ENCODE measurements at regions not wholly inside any gene's neighbourhood (a gene's known extent, or its start where the extent isn't known, plus 50 kb on each side); places are given as distances from the start of the nearest gene placed in this dataset.

DNA sequence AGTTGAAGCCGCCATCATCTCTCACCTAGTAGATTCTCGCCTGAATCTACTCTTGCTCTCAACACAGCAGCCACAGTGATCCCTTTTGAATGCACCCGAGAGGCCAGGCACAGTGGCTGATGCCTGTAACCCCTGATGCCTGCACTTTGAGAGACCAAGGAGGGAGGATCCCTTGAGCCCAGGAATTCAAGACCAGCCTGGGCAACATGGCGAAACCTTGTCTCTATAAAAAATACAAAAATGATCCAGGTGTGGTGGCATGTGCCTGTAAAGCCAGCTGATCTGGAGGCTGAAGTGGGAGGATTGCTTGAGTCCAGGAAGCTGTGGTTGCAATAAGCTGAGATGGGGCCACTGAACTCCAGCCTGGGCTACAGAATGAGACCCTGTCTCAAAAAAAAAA lies 60.3 kb upstream of the EML4 start:
- no peaks in the 10 kb centered on the region for H3K36me3 Mint-ChIP-seq (ENCODE audit: low read depth)
- no peak overlapping the region for H3K27ac Mint-ChIP-seq
- H3K4me3 Mint-ChIP-seq: no peak overlapping the region
- no peak for ATAC-seq (replicated peaks)
- peaks cover 13% of the 10 kb centered on the region for H3K4me1 Mint-ChIP-seq
- no peaks in the 10 kb centered on the region for H3K27me3 Mint-ChIP-seq
- no peaks in the 10 kb centered on the region for H3K9me3 Mint-ChIP-seq

DNA sequence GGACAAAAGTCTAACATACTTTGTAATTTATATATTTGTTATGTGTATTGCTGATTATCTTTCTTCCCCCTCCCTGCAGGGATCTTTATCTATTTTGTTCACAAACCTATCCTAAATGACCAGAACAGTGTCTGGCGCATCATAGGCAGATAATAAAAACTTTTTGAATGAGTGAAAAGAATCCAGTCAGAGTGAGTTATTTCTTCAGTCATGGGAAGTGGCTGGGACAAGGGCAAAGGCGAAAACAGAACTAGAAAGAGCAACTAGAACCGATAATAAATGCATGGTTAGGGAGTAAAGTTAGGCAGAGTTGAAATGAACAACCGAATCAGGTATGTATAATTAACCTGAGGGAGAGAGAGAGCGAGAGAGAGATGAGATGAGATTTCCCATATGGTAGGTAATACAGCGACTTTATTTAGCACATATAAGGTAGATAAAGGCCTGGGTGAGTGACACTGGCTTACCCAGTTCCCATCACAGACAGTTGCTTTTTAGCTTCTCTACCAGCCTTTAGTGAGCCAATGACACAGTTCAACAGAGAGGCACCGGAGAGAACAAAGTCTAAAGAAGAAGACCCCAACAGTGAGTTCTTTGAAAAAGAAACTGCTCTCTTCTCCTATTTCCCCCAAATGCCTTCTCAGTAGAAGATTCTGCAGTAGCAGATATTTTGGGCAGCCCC lies 59.1 kb upstream of the EML4 start:
- Mint-ChIP-seq H3K4me1 (peaks cover 17% of the 10 kb centered on the region), H3K27ac (no peak overlapping the region), H3K36me3 (ENCODE audit: low read depth) (no peaks in the 10 kb centered on the region), H3K27me3 (no peaks in the 10 kb centered on the region), H3K9me3 (no peaks in the 10 kb centered on the region), H3K4me3 (no peak overlapping the region)
- no peak for ATAC-seq (replicated peaks)

DNA sequence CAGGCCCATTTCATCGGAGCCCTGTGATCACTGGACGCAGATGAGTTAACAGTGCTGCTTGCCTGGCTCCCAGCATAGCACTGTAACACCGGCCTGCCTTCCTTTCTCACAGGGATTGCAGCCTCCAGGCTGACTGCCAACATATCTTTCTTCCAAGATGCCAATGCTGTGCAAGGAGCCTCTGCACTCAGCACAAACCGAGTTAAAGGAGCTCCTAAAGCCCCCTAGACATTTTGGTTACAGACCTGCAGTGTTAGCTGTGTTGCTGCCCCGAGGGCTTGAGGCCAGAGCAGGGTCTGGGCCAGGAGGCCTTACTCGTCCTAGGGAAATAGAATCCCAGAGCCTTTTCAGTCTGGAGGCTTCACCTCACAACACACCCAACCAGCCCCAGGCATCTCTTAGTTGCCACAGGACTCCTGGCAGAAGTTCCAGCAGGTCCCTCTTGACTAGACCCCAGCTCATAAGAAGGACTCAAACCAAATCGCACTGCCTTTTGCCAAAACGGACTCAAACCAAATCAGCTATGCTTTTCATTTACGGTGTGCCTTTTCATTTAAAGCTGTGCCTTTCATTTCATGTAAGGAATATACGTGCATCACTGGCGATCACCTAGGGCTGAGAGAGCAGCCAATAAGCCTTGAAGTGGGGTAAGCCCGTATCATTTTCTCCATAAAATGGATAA lies 58.4 kb upstream of the EML4 start:
- no peak overlapping the region for H3K27ac Mint-ChIP-seq
- H3K36me3 Mint-ChIP-seq (ENCODE audit: low read depth): no peaks in the 10 kb centered on the region
- no peaks in the 10 kb centered on the region for H3K9me3 Mint-ChIP-seq
- ATAC-seq (replicated peaks): no peak
- H3K27me3 Mint-ChIP-seq: no peaks in the 10 kb centered on the region
- no peak overlapping the region for H3K4me3 Mint-ChIP-seq
- H3K4me1 Mint-ChIP-seq: peaks cover 21% of the 10 kb centered on the region

DNA sequence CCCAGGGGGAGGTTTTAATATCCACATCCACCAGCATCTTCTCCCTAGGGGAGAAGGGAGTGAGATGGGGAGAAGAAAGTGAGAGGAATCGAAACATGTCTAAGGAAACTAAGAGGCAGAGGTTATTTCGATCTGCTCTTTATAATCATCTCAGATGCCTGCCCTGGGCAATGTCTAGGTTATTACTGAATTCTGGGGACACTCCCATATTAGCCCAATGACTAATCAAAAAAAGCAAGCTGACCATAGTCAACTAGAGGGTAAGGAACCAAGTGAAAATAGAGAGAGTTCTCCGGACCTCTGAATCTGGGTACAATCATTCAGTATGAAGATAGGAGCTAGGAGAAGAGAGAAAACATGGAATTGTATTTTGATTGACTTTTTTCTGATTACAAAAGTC lies 56.7 kb upstream of the EML4 start:
- no peaks in the 10 kb centered on the region for H3K36me3 Mint-ChIP-seq (ENCODE audit: low read depth)
- H3K27ac Mint-ChIP-seq: peak overlapping the region; percentile 52
- ATAC-seq (replicated peaks): no peak
- H3K9me3 Mint-ChIP-seq: no peaks in the 10 kb centered on the region
- no peaks in the 10 kb centered on the region for H3K27me3 Mint-ChIP-seq
- no peak overlapping the region for H3K4me3 Mint-ChIP-seq
- H3K4me1 Mint-ChIP-seq: peaks cover 30% of the 10 kb centered on the region

DNA sequence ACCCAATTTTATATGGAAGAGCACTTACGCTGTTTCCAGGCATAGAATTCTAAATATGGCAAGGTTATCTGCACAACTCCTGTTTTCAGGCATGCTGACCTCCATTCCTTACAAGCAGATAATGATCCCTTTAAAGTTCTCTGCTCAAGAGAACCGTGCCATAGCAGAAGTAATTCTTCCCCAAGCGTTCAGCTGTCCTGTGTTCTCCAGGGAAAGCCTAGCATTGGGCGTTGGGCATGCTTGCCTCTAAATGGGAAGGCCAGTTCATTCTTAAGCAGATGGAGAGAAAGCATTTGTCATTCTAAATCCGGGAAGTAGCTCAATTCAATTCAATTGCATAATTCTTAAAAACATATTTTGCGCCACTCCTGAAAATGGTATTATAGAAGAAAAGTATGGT lies 55.7 kb upstream of the EML4 start:
- H3K9me3 Mint-ChIP-seq: no peaks in the 10 kb centered on the region
- no peaks in the 10 kb centered on the region for H3K36me3 Mint-ChIP-seq (ENCODE audit: low read depth)
- no peaks in the 10 kb centered on the region for H3K27me3 Mint-ChIP-seq

DNA sequence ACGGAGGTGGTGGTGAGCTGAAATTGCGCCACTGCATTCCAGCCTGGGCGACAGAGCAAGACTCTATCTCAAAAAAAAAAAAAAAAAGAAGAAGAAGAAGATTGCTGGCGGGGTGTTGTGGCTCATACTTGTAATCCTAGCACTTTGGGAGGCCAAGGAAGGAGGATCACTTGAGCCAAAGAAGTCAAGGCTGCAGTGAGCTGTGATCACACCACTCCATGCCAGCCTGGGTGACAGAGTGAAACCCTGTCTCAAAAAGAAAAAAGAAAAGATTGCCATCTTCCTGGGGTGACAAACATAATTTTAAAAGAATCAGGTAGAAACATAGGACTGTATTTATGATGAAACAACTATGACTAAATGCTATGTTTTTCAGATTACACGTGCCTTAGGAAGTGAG lies 55.1 kb upstream of the EML4 start:
- no peak for ATAC-seq (replicated peaks)
- no peaks in the 10 kb centered on the region for H3K27me3 Mint-ChIP-seq
- no peak overlapping the region for H3K4me3 Mint-ChIP-seq
- no peaks in the 10 kb centered on the region for H3K36me3 Mint-ChIP-seq (ENCODE audit: low read depth)
- no peaks in the 10 kb centered on the region for H3K9me3 Mint-ChIP-seq
- H3K4me1 Mint-ChIP-seq: peaks cover 39% of the 10 kb centered on the region
- H3K27ac Mint-ChIP-seq: no peak overlapping the region

More for the DNA sequence above, 55.7 kb upstream of the EML4 start:
- no peak overlapping the region for H3K4me3 Mint-ChIP-seq
- no peak overlapping the region for H3K27ac Mint-ChIP-seq
- ATAC-seq (replicated peaks): no peak
- peaks cover 37% of the 10 kb centered on the region for H3K4me1 Mint-ChIP-seq

DNA sequence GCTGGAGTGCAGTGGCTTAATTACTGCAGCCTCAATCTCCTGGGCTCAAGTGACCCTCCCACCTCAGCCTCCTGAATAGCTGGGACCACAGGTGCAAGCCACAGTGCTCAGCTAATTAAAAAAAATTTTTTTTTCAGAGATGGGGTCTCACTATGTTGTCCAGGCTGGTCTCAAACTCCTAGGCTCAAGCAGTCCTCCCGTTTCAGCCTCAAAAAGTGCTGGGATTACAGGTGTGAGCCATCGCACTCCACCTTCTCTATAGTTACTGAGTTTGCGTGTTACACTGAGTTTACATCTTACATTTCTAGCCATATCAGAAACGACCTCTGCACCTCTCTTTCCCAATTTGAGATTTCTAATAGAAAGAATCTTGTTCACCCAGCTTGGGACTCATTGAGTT lies 53.6 kb upstream of the EML4 start:
- no peaks in the 10 kb centered on the region for H3K36me3 Mint-ChIP-seq (ENCODE audit: low read depth)
- H3K27ac Mint-ChIP-seq: no peak overlapping the region
- no peak for ATAC-seq (replicated peaks)
- H3K9me3 Mint-ChIP-seq: no peaks in the 10 kb centered on the region
- no peaks in the 10 kb centered on the region for H3K27me3 Mint-ChIP-seq
- H3K4me1 Mint-ChIP-seq: peaks cover 39% of the 10 kb centered on the region
- no peak overlapping the region for H3K4me3 Mint-ChIP-seq

DNA sequence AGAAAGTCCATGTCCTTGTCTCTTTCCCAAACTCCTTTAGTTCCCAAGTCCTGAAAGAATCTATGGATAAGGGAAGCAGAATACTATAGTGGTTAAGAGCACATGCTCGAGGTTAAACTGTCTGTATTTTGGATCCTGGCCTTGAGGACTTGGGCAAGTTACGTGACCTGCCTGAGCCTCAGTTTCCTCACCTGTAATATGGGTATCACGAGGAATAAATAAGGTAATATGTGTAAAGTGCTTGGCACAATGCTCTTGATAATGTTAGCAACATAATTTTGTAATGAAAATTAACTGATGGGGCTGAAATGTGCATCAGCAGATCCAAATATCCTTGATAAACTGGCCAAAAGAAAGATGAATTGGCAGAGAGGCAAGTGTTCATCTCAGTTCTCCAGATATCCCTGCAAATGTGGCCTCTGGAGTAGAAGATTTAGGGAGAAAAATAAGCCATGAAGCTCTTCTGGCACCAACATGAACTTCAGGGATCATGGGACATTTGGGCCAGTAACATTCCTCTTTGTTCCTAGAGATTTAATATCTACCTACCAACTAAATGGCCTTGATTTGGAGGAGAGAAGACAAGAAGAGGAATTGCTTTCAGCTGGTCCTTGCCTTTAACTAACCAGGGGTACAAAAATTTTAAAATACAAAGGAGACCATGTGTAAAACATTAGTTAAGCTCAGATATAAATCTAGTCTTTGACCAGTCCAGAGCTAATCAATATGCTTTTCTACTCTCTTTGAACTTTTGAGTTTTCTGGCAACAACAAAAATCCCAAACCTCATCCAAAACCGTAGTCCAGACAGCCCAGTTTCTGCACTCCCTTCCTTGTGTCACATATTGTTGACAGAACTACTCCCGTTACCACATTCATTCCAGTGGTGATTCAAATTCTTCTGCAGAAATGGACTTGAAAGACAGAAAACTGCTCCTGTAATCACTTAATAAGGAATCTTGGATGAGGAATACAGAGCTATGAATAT lies 52.7 kb upstream of the EML4 start:
- H3K4me1 Mint-ChIP-seq: peaks cover 39% of the 10 kb centered on the region
- no peaks in the 10 kb centered on the region for H3K9me3 Mint-ChIP-seq
- H3K27me3 Mint-ChIP-seq: no peaks in the 10 kb centered on the region
- H3K36me3 Mint-ChIP-seq (ENCODE audit: low read depth): no peaks in the 10 kb centered on the region
- no peak overlapping the region for H3K27ac Mint-ChIP-seq
- ATAC-seq (replicated peaks): no peak
- no peak overlapping the region for H3K4me3 Mint-ChIP-seq

DNA sequence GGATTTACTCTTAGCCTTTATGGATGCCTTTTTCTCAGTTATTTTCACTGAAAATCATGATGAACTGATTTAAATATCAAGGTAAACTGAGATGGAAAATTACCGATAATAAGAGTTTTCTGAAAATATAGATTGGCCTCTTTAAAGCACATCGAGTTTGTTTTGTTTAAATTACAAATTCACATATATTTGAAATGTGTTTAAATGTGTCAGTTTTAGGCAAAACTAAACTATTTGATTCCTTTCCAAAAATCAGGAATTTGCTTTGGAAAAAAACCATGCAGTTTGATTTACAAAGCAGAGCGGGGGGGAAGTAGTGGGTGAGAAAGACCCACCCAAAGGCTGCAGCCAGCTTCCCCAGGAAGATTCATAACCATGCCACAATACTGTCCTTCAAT lies 52.0 kb upstream of the EML4 start:
- Mint-ChIP-seq H3K4me1 (peaks cover 37% of the 10 kb centered on the region), H3K36me3 (ENCODE audit: low read depth) (no peaks in the 10 kb centered on the region), H3K4me3 (no peak overlapping the region), H3K27ac (no peak overlapping the region), H3K9me3 (no peaks in the 10 kb centered on the region), H3K27me3 (no peaks in the 10 kb centered on the region)
- ATAC-seq (replicated peaks): no peak

DNA sequence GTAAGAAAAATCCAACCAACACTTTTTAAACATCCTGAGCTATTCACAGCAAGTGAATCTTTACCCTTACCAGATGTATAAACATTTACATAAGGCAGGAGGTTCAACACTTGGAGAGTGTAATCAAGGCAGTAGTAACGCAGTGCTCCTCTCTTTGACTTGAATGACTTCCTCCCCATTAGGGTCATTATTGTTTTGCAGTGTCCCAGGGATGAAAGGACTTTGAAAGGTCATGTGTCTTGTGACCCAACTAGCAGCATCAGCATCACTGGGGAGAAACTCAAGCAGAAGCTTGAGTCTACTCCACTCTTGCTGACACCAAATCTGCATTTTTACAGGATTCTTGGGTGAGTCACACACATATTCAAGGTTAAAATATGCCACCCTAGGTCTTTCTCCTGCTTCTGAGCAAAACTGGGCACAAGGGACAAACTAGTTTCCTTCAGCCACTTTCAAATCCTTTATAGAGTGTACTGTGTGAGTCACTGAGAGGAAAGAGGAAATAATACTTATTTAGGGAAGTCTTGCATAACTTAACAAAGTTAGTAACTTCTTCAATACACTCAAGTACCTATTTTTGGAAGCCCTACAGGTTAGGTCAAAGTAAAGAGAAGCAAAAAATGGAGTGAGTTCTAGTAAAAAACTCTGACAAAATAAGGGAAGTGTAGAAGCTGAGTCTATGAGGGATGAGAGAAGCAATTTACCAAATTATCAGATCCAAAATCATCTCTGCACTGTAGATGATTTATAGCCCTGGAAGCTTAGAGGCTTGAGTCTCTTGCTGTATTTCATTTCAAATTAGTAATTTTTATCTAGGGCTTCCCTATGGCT lies 51.0 kb upstream of the EML4 start:
- H3K9me3 Mint-ChIP-seq: no peaks in the 10 kb centered on the region
- H3K27me3 Mint-ChIP-seq: no peaks in the 10 kb centered on the region
- H3K4me3 Mint-ChIP-seq: peak overlapping the region; percentile 46
- H3K4me1 Mint-ChIP-seq: peaks cover 34% of the 10 kb centered on the region
- peak; percentile 95 for ATAC-seq (replicated peaks)
- H3K36me3 Mint-ChIP-seq (ENCODE audit: low read depth): no peaks in the 10 kb centered on the region
- H3K27ac Mint-ChIP-seq: peak overlapping the region; percentile 18

DNA sequence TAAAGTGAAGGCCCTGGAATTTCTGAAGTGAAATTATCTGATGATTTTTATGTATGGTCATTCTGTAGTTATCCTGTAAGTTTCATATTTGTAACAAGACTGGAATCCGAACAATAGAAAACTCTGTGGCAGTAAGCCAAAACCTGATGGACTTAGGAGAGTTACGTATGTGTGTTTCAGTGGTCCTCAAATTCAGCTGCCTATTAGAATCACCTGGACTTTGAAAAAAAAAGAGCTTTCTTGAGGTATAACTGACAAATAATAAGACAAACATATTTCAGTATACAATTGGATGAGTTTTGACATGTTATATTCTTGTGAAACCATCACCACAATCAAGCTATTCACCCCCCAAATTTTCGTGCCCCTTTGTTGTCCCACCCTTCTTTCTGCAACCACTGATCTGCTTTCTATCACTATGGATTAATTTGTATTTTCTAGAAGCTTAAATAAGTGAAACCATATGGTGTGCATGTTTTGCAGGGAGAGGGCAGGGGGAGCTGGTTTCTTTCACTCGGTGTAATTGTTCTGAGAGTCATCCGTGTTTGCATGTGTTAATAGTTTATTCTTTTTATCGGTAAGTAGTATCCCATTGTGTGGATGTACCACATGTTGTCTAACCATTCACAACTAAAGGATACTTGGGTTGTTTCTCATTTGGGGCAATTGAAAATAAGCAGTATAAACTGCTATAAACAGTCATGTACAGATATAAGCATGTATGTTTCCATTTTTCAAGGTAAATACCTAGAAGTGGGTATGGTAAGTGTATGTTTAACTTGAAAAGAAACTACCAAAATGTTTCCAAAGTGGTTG lies 50.2 kb upstream of the EML4 start:
- no peaks in the 10 kb centered on the region for H3K36me3 Mint-ChIP-seq (ENCODE audit: low read depth)
- no peaks in the 10 kb centered on the region for H3K27me3 Mint-ChIP-seq
- no peak for ATAC-seq (replicated peaks)
- peak overlapping the region; percentile 46 for H3K4me3 Mint-ChIP-seq
- H3K27ac Mint-ChIP-seq: peak overlapping the region; percentile 18
- H3K9me3 Mint-ChIP-seq: no peaks in the 10 kb centered on the region
- H3K4me1 Mint-ChIP-seq: peaks cover 41% of the 10 kb centered on the region
